Uterus (tissue), 2 donors: ENCODE measurements at regions not wholly inside any gene's neighbourhood (a gene's known extent, or its start where the extent isn't known, plus 50 kb on each side); places are given as distances from the start of the nearest gene placed in this dataset.

Source experiments
- CTCF ChIP-seq, 4 experiments: fragments of 200-600 bp in 2 of 4; fragments of 450-650 bp in 2 of 4; sonication (generic) in 2 of 4; IDR thresholded peaks; one replicate each; pipeline ENCODE4 v1.5.1; 2016 to 2019; ENCODE audit warnings: antibody characterized with exemption in 4 of 4, mild to moderate bottlenecking in 2 of 4, moderate library complexity in 1 of 4
- POLR2A ChIP-seq, 2 donors: fragments of 450-650 bp; IDR thresholded peaks; one replicate each; pipeline ENCODE4 v1.6.1; 2016; ENCODE audit warnings: antibody characterized with exemption in 2 of 2, mild to moderate bottlenecking in 1 of 2, moderate library complexity in 1 of 2

- TF ChIP-seq CTCF (IDR thresholded peaks at IDR 0.05) = no peak
- no peak for TF ChIP-seq POLR2A (IDR thresholded peaks at IDR 0.05)
Observed at GRCh38 chr13:86692291-86692690, 893.1 kb upstream of the SLITRK6 start.
